HCT116 (cell line): ENCODE measurements at regions not wholly inside any gene's neighbourhood (a gene's known extent, or its start where the extent isn't known, plus 50 kb on each side); places are given as distances from the start of the nearest gene placed in this dataset.

Experiments
- ATAC-seq: fragments of 200-7000 bp; cut with Tn5 transposase; 2 replicates; pipeline ENCODE4 v1.9.1; 2020; ENCODE audit warnings: mild to moderate bottlenecking, moderate library complexity
- BruUV-seq: library from RNA; stranded (reverse); fragments of 400-500 nt; replicated peaks from 2 replicates; lab custom pipeline; 2021; lab: Mats Ljungman, UMichigan
- CTCF ChIA-PET: fragments of 300-600 bp; sonication (Branson Sonifier 250); formaldehyde crosslinking; loops from one replicate; lab custom pipeline; 2021; ENCODE audit warnings: antibody characterized with exemption; lab: Charles Lee
- POLR2A ChIA-PET: fragments of 300-600, 350-600 bp; sonication (Branson Sonifier 250); formaldehyde crosslinking; loops from one replicate; lab custom pipeline; 2021; ENCODE audit warnings: antibody characterized with exemption; lab: Charles Lee
- RAD21 ChIA-PET, 2 experiments: fragments of 300-600 bp; sonication (Branson Sonifier 250); formaldehyde crosslinking; loops; one replicate each; lab custom pipeline; 2023; ENCODE audit warnings: low total read pairs in 2 of 2; ENCODE audit not compliant: uncharacterized antibody in 2 of 2, unreplicated experiment in 2 of 2, low non-redundant PET in 1 of 2; lab: Charles Lee
- DNase-seq: peaks from one replicate; pipeline ENCODE4 v3.0.0-alpha.2; 2010; ENCODE audit warnings: low read depth, low spot score
- H2AFZ ChIP-seq: fragments of 200-600 bp; shearing (Covaris generic), sonication (generic); 2 replicates; pipeline ENCODE4 v1.6.1; 2017; ENCODE audit warnings: low read depth, mixed run types, mixed read lengths, antibody characterized with exemption, low read length; ENCODE audit not compliant: poor library complexity, severe bottlenecking
- H3K27ac ChIP-seq: 2 replicates; pipeline ENCODE4 v1.5.1; 2012; ENCODE audit warnings: low read depth, low read length
- H3K27me3 ChIP-seq: fragments of 200-600 bp; sonication (generic); 2 replicates; pipeline ENCODE4 v1.6.1; 2016; ENCODE audit warnings: mixed run types, low read length, mixed read lengths; ENCODE audit not compliant: insufficient read depth
- H3K36me3 ChIP-seq, 2 experiments: fragments of 200-500 bp in 1 of 2; fragments of 200-600 bp in 1 of 2; sonication (Bioruptor generic) in 1 of 2; sonication (generic) in 1 of 2; 2 replicates each; pipeline versions ENCODE4 v1.5.1 to v1.6.1; 2014 to 2016; ENCODE audit warnings: low read length in 2 of 2, inconsistent platforms in 1 of 2, mixed read lengths in 1 of 2, mixed run types in 1 of 2; ENCODE audit not compliant: insufficient read depth in 2 of 2, control insufficient read depth in 1 of 2
- H3K4me1 ChIP-seq, 2 experiments: fragments of 200-600 bp in 1 of 2; sonication (generic) in 1 of 2; 2 replicates each; pipeline versions ENCODE4 v1.5.1 to v1.6.1; 2012 to 2017; ENCODE audit warnings: low read length in 2 of 2, inconsistent platforms in 1 of 2, mild to moderate bottlenecking in 1 of 2, mixed read lengths in 1 of 2, mixed run types in 1 of 2, moderate library complexity in 1 of 2; ENCODE audit not compliant: insufficient read depth in 2 of 2, control insufficient read depth in 1 of 2
- H3K4me2 ChIP-seq: fragments of 200-600 bp; sonication (generic); 2 replicates; pipeline ENCODE4 v1.6.1; 2017; ENCODE audit warnings: mixed run types, low read length, mixed read lengths
- H3K4me3 ChIP-seq, 2 experiments: fragments of 200-600 bp in 1 of 2; sonication (generic) in 1 of 2; replicated peaks in 1 of 2; 2 replicates each; pipeline ENCODE4 v1.5.1; 2011 to 2016; ENCODE audit warnings: low read length in 2 of 2, control low read depth in 1 of 2, low read depth in 1 of 2, mild to moderate bottlenecking in 1 of 2, mixed read lengths in 1 of 2, mixed run types in 1 of 2
- H3K79me2 ChIP-seq: fragments of 200-600 bp; sonication (generic); 2 replicates; pipeline ENCODE4 v1.6.1; 2017; ENCODE audit warnings: mild to moderate bottlenecking, mixed run types, low read length, moderate library complexity, mixed read lengths; ENCODE audit not compliant: insufficient read depth
- H3K9ac ChIP-seq: fragments of 200-600 bp; sonication (generic); 2 replicates; pipeline ENCODE4 v1.6.1; 2016; ENCODE audit warnings: low read length, mixed read lengths
- H3K9me2 ChIP-seq: fragments of 200-600 bp; sonication (generic), shearing (Covaris generic); 2 replicates; pipeline ENCODE4 v1.6.1; 2017; ENCODE audit warnings: mixed run types, mild to moderate bottlenecking, moderate library complexity; ENCODE audit not compliant: insufficient read depth
- H3K9me3 ChIP-seq, 2 experiments: fragments of 200-500 bp in 1 of 2; fragments of 200-600 bp in 1 of 2; sonication (Bioruptor generic) in 1 of 2; sonication (generic) in 1 of 2; 2 replicates each; pipeline ENCODE4 v1.6.1; 2014 to 2017; ENCODE audit warnings: low read length in 2 of 2, mixed read lengths in 2 of 2, inconsistent platforms in 1 of 2, low read depth in 1 of 2, mild to moderate bottlenecking in 1 of 2, mixed run types in 1 of 2, moderate library complexity in 1 of 2; ENCODE audit not compliant: control insufficient read depth in 1 of 2, insufficient read depth in 1 of 2
- H4K20me1 ChIP-seq: fragments of 200-600 bp; sonication (generic), shearing (Covaris generic); 2 replicates; pipeline ENCODE4 v1.6.1; 2017; ENCODE audit warnings: mixed run types, mild to moderate bottlenecking, moderate library complexity; ENCODE audit not compliant: insufficient read depth
- CBX3 ChIP-seq: IDR thresholded peaks from 2 replicates; pipeline ENCODE4 v1.6.1; 2012; ENCODE audit warnings: low read depth
- CEBPB ChIP-seq: IDR thresholded peaks from 2 replicates; pipeline ENCODE4 v1.6.1; 2012; ENCODE audit warnings: low read depth
- EGR1 ChIP-seq: IDR thresholded peaks from 2 replicates; pipeline ENCODE4 v1.6.1; 2012; ENCODE audit warnings: low read depth
- ELF1 ChIP-seq: IDR thresholded peaks from 2 replicates; pipeline ENCODE4 v1.6.1; 2012; ENCODE audit warnings: low read depth, borderline replicate concordance
- EZH2phosphoT487 ChIP-seq: fragments of 200-600 bp; IDR thresholded peaks from 2 replicates; pipeline ENCODE4 v1.6.1; 2018; ENCODE audit warnings: antibody characterized with exemption, borderline replicate concordance
- FOSL1 ChIP-seq: IDR thresholded peaks from 2 replicates; pipeline ENCODE4 v1.6.1; 2012; ENCODE audit warnings: low read depth
- JUND ChIP-seq: IDR thresholded peaks from 2 replicates; pipeline ENCODE4 v1.6.1; 2012
- POLR2A ChIP-seq: IDR thresholded peaks from 2 replicates; pipeline ENCODE4 v1.7.0; 2011; ENCODE audit warnings: borderline replicate concordance; ENCODE audit not compliant: insufficient read depth, insufficient read length; ENCODE audit errors: extremely low read depth
- POLR2AphosphoS5 ChIP-seq: IDR thresholded peaks from 2 replicates; pipeline ENCODE4 v1.6.1; 2011; ENCODE audit warnings: mild to moderate bottlenecking, low read depth, low read length, moderate library complexity
- RAD21 ChIP-seq: IDR thresholded peaks from 2 replicates; pipeline ENCODE4 v1.6.1; 2012; ENCODE audit warnings: low read depth, mild to moderate bottlenecking
- SP1 ChIP-seq: IDR thresholded peaks from 2 replicates; pipeline ENCODE4 v1.6.1; 2012; ENCODE audit warnings: low read depth
- SRF ChIP-seq: IDR thresholded peaks from 2 replicates; pipeline ENCODE4 v1.6.1; 2012; ENCODE audit warnings: low read depth
- TCF7L2 ChIP-seq: IDR thresholded peaks from 2 replicates; pipeline ENCODE4 v1.7.0; 2011; ENCODE audit warnings: borderline replicate concordance, inconsistent platforms; ENCODE audit not compliant: insufficient read depth, insufficient read length; ENCODE audit errors: extremely low read depth
- YY1 ChIP-seq: IDR thresholded peaks from 2 replicates; pipeline ENCODE4 v1.6.1; 2011; ENCODE audit warnings: low read length, low read depth, moderate library complexity, mild to moderate bottlenecking; ENCODE audit not compliant: insufficient replicate concordance; ENCODE audit errors: extremely low read depth
- ZBTB33 ChIP-seq: IDR thresholded peaks from 2 replicates; pipeline ENCODE4 v1.6.1; 2011; ENCODE audit warnings: mild to moderate bottlenecking, low read length, moderate library complexity; ENCODE audit not compliant: insufficient replicate concordance; ENCODE audit errors: extremely low read depth
- ZFX ChIP-seq: fragments of 450-650 bp; IDR thresholded peaks from 2 replicates; pipeline ENCODE4 v1.6.1; 2017
- ZNF274 ChIP-seq: fragments of 200-500 bp; sonication (Bioruptor generic); IDR thresholded peaks from 2 replicates; pipeline ENCODE4 v1.6.1; 2014; ENCODE audit warnings: mild to moderate bottlenecking, low read depth, low read length, inconsistent platforms
- intact Hi-C: fragments of 100-400 bp; cut with micrococcal nuclease; formaldehyde crosslinking; loops from 2 replicates; pipeline ENCODE4 v1.10.0; 2022
- TF ChIP-seq, protein P1 (sequence below): IDR thresholded peaks from 2 replicates; pipeline ENCODE4 v1.6.1; 2012

DNA sequence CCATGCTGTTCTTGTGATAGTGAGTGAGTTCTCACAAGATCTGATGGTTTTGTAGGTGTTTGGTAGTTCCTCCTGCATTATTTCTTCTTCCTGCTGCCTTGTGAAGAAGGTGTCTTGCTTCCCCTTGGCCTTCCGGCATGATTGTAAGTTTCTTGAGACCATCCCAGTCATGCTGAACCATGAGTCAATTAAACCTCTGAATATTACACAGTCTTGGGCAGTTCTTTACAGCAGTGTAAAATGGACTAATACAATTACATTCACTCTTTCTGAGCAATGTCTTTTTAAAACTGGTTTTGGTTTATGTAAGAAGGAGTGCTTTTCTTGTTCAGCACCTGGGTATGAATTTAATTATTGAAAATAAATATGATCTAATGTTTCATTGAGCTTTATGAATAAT, 50.7 kb upstream of the ARRDC3 start:
- no TSS peak for BruUV-seq
- Histone ChIP-seq H3K9ac (no peak overlapping the region), H3K27me3 (no peaks in the 10 kb centered on the region), H3K9me3 (no peaks in the 10 kb centered on the region), H3K4me2 (no peak overlapping the region), H3K27ac (no peak overlapping the region), H2AFZ (no peak overlapping the region), H3K79me2 (no peaks in the 10 kb centered on the region), H3K4me3 (no peak overlapping the region), H3K9me2 (no peaks in the 10 kb centered on the region), H4K20me1 (no peaks in the 10 kb centered on the region), H3K4me1 (peaks cover 0 to 3% of the 10 kb centered on the region in 2 experiments; a peak in 1 of 4 replicates), H3K36me3 (no peaks in the 10 kb centered on the region)
- DNase-seq: no peak
- ChIA-PET CTCF (interaction anchor here (0.7 kb wide), 1 partner anchor 36 kb away, joined by 3 read pairs; no protein-coding TSS in a partner anchor), POLR2A (no interaction called here), RAD21 (no interaction called here)
- intact Hi-C loops: no loop called here
- TF ChIP-seq SP1 (no peak), CEBPB (no peak), EGR1 (no peak), SRF (no peak), POLR2AphosphoS5 (no peak), RAD21 (no peak), ZBTB33 (no peak), EZH2phosphoT487 (no peak), POLR2A (no peak), CBX3 (no peak), ZFX (no peak), ZNF274 (no peak), FOSL1 (no peak), JUND (no peak), YY1 (no peak), ELF1 (no peak), TCF7L2 (no peak)
- TF ChIP-seq, protein P1, sequence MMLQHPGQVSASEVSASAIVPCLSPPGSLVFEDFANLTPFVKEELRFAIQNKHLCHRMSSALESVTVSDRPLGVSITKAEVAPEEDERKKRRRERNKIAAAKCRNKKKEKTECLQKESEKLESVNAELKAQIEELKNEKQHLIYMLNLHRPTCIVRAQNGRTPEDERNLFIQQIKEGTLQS: no peak
- no peak for ATAC-seq
